ENCODE measurements at regions not wholly inside any gene's neighbourhood (a gene's known extent, or its start where the extent isn't known, plus 50 kb on each side); places are given as distances from the start of the nearest gene placed in this dataset.

DNA sequence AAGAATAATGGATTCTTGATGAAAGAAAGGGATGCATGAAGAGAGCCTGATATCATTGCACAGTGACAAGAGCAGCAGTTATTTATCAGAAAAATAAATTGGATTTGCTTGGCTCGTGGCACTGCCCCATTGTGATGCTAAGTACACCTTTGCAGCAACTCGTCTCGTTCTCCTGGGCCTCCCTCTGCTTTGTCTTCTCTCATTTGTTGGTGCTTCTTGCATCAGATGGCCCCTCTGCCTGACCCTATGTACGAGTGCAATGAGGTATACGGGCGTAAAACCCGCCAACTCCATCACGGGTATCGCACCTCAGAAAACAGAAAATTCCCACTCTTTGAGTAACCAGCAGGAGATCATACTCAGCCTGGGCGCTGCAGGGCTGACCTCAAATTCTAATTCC, 107.2 kb upstream of the C10orf90 start:
- TF ChIP-seq, protein P1, sequence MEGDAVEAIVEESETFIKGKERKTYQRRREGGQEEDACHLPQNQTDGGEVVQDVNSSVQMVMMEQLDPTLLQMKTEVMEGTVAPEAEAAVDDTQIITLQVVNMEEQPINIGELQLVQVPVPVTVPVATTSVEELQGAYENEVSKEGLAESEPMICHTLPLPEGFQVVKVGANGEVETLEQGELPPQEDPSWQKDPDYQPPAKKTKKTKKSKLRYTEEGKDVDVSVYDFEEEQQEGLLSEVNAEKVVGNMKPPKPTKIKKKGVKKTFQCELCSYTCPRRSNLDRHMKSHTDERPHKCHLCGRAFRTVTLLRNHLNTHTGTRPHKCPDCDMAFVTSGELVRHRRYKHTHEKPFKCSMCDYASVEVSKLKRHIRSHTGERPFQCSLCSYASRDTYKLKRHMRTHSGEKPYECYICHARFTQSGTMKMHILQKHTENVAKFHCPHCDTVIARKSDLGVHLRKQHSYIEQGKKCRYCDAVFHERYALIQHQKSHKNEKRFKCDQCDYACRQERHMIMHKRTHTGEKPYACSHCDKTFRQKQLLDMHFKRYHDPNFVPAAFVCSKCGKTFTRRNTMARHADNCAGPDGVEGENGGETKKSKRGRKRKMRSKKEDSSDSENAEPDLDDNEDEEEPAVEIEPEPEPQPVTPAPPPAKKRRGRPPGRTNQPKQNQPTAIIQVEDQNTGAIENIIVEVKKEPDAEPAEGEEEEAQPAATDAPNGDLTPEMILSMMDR (IDR thresholded peaks at IDR 0.05; ENCODE audit: low read depth, low read length) = no peak
- DNase-seq (ENCODE audit: low read depth in 2 of 2) = no peak

GRCh38 chr10:126781450-126782216, 111.1 kb upstream of the C10orf90 start:
- H3K4me3 ChIP-seq (replicated peaks in 1 of 2; ENCODE audit: low read depth in 2 of 2, low read length in 2 of 2) = no peak overlapping the region
- DNase-seq (ENCODE audit: low read depth in 2 of 2) = no peak
- TF ChIP-seq, protein P1 (IDR thresholded peaks at IDR 0.05; ENCODE audit: low read depth, low read length) = no peak

More for the DNA sequence above, 107.2 kb upstream of the C10orf90 start:
- H3K4me3 ChIP-seq (replicated peaks in 1 of 2; ENCODE audit: low read depth in 2 of 2, low read length in 2 of 2) = no peak overlapping the region

- TF ChIP-seq, protein P1 (IDR thresholded peaks at IDR 0.05; ENCODE audit: low read depth, low read length) = no peak
- no peak for DNase-seq (ENCODE audit: low read depth in 2 of 2)
- H3K4me3 ChIP-seq (replicated peaks in 1 of 2; ENCODE audit: low read depth in 2 of 2, low read length in 2 of 2) = no peak overlapping the region
Observed at GRCh38 chr10:126783806-126784557, 113.5 kb upstream of the C10orf90 start.

GRCh38 chr10:126787201-126787600, 116.7 kb upstream of the C10orf90 start:
- TF ChIP-seq, protein P1 (IDR thresholded peaks at IDR 0.05; ENCODE audit: low read depth, low read length) = no peak
- no peak for DNase-seq (ENCODE audit: low read depth in 2 of 2)
- no peak overlapping the region for H3K4me3 ChIP-seq (replicated peaks in 1 of 2; ENCODE audit: low read depth in 2 of 2, low read length in 2 of 2)

GRCh38 chr10:126795318-126795717, 109.9 kb upstream of the DOCK1 start:
- H3K4me3 ChIP-seq (replicated peaks in 1 of 2; ENCODE audit: low read depth in 2 of 2, low read length in 2 of 2) = no peak overlapping the region
- TF ChIP-seq, protein P1 (IDR thresholded peaks at IDR 0.05; ENCODE audit: low read depth, low read length) = no peak
- DNase-seq (ENCODE audit: low read depth in 2 of 2) = no peak

GRCh38 chr10:126798649-126799048, 106.6 kb upstream of the DOCK1 start:
- TF ChIP-seq, protein P1 (IDR thresholded peaks at IDR 0.05; ENCODE audit: low read depth, low read length) = no peak
- no peak overlapping the region for H3K4me3 ChIP-seq (replicated peaks in 1 of 2; ENCODE audit: low read depth in 2 of 2, low read length in 2 of 2)
- DNase-seq (ENCODE audit: low read depth in 2 of 2) = no peak

All from cardiac fibroblast (primary cell).